HG03442 (cell line): ENCODE measurements at regions not wholly inside any gene's neighbourhood (a gene's known extent, or its start where the extent isn't known, plus 50 kb on each side); places are given as distances from the start of the nearest gene placed in this dataset.

ENCODE experiments used
- ATAC-seq: cut with Tn5 transposase; IDR thresholded peaks from one replicate; pipeline ENCODE4 v1.9.1; 2021; ENCODE audit warnings: mild to moderate bottlenecking, moderate library complexity; ENCODE audit not compliant: unreplicated experiment

DNA sequence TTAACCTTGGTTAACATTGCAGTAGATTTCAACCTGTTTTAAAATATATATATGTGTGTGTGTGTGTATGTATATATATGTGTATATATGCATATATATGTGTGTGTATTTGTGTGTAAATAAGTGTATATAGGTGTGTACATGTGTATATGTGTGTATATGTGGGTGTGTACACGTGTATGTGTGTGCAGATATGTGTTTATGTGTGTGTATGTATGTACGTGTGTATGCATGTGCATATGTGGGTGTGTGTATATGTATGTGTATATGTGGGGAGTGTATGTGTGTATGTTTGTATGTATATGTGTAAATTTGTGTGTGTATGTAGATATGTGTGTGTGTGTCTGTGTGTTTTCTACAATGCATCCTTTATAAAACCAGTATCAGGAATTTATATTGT is 205.5 kb upstream of the FOXF1 start:
- ATAC-seq: no peak

DNA sequence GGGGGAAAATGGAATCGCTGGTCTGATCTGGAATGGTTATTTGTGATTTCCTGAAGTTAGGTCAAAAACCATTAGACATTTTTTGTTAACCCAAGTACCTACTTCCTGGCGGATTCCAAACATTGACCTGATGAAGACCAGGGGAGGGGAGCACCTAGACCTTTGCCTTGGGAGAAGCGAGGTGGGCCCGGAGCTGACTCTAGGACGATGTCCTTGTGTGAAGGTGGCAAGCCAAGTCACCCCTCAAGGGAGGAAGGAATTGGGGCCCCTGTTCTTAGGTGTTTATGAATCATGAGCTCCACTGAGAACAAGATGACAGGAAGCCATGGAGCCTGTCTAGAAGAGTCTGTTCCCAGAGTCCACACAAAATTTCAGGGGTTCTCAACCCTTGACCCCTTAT is 204.9 kb upstream of the FOXF1 start:
- no peak for ATAC-seq

DNA sequence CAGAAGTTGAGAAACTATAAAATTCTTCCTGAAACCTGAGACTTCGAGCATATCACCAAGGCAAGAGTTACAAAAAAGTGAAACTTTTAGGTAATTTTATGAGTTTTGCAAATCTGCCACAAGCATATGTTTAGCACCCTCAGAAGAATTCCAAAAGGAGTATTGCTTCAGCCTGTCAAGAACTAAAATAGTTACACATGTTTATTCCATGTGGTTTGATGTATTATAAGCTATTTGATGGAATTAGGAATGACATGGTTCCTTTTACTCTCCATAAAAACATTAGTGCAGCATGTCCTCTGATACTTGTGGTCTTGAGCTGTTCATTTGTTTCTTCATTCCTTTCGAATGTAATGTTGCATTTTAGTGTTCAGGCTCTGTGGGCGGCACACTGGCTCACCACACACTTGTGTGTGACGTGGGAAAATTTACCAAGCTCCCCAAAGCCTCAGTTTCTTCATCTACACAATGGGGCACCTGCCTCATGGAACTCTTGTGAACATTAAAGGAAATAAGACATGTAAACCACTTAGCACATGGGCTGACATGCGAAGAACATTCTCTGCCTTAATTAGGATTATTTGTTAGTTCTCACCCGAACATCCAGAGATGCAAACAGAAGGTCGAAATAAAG is 204.2 kb upstream of the FOXF1 start:
- no peak for ATAC-seq

DNA sequence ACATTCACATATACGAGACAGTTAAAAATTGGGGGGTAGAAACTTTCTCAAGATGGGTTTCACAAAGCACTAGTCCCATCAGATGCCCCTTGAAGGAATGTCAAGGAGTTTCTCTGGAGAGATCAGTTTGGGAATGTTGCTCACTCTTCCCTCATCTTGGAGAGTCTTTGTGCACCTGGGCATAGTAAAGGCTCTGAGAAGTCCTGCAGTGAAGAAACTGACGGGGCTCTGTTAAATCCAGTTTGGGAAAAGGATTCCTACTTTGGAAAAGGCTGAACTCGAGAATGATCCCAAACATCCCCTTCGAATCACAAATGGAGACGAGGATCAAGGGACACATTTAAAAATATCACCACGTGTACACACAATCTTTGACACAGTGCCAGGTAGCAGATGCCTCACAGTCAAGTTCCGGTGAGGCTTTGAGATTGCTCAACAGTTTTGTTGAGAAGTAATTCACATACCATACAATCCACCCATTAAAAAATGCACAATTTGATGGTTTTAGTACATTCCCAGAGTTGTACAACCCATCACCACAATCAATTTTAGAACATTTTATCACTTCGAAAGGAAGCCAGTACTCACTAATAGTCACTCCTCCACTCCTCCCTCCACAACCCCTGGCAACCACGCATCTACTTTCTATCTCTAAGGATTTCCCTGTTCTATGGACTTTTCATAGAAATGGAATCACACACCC is 203.4 kb upstream of the FOXF1 start:
- no peak for ATAC-seq

DNA sequence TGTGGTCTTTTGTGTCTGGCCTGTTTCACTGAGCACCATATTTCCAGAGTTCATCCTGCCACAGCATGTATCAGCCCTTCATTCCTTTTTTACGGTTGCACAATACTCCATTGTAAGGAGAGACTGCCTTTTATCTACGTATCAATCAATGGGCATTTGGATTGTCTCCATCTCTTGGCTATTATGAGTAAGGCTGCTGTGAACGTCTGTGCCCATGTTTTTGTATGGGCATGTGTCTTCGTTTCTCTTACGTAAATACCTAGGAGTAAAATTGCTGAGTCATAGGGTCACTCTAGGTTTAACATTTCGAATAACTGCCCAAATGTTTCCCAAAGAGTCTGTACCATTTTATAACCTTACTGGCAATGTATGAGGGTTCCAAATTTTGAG is 202.8 kb upstream of the FOXF1 start:
- no peak for ATAC-seq

DNA sequence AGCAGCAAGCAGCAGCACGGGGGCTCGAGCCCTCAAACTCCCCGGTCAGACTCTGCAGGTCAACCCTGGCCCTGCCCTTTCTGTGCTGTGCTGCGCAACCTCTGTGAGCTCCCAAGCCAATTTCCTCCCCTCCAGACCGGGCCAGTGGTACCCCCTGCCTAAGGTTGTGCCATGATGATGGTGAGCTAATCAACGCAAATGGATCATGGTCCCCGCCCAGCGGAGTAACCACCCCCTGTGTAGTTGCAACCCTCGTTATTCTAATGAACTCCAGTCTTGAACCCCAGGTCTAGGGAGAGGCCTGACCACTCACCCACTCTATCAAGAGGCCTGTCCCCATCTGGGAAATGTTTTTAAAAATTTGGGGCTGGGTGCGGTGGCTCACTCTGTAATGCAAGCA is 201.8 kb upstream of the FOXF1 start:
- no peak for ATAC-seq

DNA sequence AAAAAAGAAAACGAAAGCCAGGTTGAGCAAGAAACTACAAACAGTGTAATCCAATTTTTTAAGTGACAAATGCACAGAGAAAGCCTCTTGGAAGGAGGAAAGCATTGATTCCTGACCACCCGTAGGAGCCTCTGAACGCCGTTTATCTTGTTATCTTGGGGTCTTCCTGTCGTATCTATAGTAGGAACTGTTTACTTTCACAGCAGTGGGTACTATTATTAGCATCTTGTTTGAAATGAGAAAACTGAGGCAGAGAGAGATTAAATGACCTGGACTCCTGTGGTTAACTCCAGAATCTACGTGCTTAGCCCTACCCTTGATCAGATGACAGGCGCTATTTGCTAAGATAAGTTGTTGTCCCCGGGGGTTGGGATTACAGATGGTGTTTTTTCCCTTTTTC is 196.7 kb upstream of the FOXF1 start:
- ATAC-seq: no peak

DNA sequence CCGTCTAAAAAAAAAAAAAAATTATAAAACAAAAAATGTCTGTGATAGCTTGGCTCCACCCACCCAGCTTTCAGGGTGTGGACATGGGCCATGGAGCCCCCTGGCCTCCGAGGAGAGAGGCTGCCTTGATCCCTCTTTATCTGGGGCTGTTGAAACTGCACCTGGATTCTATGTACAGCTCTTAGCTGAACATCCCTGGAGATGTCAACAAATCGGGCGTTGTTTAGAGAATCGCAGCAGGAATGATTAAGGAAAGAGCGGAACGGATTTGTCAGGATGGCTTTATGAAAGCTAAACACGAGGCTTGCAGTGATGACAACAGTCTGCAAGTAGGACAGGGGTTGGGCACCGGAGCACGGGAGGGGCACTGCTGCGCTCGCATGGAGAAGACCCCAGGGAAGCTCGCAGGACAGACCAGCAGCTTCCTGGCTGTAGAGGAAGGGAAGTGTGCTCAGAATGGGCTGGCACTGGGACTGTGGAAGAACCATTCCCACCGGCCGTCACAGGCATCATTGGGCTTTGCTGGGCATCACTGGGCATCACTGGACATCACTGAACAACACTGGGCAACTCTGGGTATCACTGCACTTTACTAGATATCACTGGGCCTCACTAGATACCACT is 195.8 kb upstream of the FOXF1 start:
- ATAC-seq: no peak

DNA sequence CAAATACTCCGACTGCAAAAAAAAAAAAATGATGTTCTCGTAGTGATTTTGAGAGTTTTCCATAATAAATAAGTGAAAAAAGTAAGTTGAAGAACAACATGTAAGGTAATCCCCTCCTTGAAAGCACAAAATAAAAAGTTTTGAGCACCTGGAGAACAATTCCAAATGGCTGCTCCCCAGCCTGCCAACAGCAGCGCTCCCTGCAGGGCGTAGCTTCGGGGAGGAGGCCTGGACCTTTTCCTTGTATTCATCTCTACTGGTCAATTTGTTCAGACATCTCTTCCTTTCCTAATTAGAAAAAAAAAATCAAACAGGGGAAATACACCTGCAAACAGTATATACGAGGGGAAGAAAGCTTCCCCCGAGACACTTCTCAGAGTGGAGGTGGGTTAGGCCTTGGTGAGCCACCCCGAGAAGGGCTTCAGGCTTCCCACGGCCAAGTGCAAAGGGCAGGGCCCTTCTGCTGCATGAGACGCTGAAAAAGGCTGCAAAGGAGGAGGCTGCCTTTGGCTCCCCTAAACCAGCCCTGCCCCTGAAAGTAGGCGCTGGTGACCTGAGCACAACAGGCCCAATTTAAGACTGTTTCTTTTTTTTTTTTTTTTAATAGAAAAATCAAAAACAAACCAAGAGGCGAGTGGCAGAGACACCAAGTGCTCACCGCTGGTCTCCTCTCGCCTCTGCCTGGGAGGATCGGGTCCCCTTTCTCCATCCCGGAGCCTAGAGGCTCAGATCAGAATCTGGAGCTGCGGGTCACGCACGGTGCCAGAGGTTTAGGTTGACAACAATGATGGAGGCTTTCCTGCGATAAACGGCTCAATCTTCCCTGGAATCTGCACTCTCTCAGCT is 193.1 kb upstream of the FOXF1 start:
- no peak for ATAC-seq

DNA sequence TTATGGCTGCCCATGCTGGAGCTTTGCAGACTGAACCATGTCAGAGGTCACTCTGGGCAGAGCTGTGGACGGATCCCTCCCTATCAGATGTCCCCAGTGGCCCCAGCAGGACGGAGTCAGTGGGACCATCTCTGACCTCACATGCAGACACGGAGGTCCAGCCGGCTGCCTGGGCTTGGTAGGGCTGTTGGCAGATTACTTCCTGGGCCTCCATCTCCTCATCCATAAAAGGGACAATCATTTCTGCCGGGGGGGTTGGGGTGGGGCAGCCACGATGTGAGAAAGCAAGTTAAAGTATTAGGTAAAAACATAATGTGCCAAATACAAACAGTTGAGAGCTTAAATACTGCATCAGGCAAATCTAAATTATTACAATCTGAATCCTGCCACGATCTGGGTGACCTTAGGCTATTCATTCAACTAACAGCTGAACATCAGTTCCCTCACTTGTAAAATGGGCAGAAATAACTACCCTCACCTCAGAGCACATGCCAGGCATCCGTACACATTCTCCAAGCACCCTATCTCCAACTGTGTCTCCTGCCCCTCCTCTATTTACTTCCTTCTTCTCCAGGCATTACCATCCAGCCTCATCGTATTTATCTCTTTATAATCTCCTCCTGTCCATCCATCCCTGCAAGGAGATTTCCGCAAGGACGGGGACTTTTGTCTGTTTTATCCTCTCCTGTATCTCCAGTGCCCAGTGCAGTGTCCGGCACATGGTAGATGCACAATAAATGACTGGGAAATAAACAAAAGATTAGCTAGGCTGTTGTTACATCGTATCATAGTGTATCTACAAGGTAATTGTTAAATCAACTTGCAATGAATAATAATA is 192.3 kb upstream of the FOXF1 start:
- ATAC-seq: no peak

DNA sequence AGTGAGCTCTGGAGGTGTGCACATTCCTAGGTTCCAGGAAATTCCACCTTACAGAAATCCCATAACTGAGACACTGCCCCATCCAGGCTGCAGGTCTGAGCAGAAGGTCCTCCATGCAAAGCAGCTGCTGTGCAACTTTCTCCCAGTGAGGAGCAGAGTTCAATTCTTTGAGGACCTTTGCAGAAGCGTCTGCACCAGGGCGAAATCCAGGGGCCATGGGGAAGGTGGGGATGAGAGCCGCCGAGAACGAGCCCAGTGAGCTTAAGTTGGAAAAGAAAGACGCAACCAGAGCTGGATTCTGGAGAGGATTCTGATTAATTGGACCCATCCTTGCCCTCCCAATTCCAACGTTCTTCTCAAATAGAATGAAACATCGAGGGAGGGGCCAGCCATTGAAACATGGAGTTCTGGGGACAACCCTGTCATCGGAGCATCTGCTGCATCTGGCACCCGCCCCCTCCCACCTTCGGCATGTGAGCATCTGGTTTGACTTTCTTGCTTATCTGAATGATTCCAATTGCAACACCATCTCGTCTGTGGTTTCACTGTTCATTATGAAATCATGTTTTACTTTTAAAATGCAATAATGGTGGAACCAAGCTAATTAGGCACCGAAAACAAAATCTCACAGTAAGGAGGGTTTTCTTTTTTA is 190.6 kb upstream of the FOXF1 start:
- no peak for ATAC-seq

DNA sequence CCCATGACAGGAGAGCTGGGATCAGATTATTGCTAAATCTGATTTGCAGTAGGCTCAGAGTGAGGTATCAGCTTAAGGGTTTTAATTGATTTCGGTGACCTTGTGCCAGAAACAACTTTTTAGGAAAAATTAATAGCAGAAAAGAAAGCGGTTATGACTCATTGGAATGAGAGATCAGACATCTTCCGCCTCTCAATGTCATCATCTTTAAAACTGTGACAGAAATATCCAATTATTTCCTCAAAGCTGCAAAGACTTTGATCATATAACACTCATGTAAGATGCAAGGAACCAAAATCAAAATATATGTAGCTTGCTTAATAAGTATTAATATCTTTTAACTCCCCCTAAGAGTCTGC is 190.1 kb upstream of the FOXF1 start:
- ATAC-seq: no peak

DNA sequence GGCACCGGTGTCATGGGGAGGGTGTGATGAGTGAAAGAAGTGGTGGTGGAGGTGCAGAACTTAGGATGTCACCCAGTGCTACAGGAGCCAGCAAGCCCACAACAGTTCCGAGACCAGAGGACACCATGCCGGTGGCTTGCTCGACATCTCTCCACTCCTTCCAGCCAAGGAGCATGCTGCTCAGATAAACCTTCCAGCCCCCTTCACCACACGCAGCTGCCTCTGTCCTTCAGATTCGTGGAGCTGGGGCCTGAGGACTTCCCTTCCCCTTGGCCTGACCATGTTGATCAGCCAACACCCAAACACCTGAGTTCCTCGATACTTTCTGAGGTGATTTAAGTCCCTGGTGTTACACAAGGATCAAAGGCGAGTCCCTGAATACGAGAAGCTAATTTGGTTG is 188.8 kb upstream of the FOXF1 start:
- ATAC-seq: no peak

DNA sequence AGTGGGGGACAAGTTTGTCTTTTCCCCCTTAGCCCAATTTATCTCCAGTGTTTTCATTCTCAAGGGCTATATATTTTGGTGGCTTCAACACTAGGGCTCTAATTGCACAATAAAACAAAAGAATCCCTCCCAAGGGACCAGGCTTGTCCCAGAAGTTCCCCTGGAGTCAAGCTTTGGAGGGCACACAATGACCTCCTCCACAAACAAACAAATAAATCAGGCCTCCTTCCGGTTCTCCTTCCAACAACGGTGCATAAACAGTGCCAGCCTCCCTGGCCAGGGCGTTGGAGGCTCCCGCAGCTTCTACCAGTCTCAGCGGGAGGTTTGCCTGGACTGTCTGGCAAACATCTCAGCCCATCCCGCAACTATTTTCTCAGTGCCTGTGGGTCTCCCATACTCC is 188.0 kb upstream of the FOXF1 start:
- no peak for ATAC-seq

DNA sequence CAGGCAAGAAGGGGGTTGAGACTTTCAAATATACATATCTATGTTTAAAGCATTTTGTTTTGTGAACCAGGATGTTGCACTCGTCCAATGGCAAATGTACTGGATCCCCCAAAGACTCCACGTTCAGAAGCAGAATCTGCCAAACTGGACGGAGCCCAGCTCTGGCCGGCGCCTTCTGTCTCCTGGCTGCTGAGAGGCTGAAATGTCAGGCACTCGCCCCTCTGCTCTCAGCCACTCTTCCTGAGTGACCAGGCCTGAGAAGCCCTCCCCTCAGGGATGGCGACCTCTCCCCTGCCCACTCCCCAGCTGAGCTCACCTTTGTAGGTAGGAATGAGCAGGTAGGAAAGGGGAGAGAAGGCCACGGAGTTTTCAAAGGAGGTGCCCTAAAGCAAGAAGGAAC is 187.5 kb upstream of the FOXF1 start:
- no peak for ATAC-seq

DNA sequence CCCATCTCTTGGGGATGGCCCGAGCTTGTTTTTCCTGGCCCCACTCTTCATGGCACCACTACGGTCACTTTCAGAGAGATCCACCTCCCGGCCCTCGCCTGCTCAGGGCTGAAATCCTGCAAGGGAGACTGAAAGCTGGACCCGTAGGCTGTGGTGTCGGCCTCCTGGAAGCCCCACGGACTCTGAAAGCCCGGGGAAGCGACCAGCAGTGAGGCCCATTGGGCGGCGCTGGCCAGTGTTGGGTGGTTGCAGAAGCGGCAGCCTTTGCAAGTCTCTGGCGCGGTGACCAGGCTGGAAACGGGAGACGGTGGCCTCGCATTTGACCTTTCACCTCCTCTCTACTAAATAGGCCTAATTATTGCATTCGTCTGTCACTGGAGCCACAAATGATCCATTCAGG is 186.0 kb upstream of the FOXF1 start:
- no peak for ATAC-seq

DNA sequence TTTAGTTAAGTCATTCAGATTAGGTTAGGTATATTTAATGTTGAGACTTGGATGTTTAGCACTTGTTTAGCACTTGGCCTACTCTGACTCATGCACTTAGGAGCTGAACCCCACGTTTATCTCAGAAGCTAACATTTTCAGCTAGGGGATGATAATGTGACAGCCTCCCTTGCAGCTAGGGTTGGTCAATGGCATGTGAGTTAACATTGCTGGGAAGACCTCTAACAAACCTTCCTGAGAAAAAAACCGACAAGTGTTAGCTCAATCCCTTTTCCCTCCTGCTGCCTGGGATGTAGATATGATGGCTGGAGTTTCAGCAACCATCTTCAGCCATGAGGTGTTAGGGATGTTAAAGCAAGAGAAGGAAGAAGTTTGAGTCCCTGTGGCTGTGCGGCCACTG is 185.0 kb upstream of the FOXF1 start:
- no peak for ATAC-seq

DNA sequence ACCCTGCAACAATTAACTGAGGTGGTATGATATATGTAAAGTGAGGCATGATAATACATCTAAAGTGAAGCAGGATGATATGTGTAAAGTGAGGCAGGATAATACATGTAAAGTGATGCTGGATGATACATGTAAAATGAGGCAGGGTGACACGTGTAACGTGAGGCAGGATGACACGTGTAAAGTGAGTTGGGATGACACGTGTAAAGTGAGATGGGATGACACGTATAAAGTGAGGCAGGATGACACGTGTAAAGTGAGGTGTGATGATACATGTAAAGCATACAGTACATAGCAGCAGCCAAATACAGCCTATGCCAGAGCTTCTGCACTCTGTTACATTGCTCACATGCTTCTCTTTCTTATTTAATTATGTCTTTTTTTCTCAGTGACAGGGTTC is 184.4 kb upstream of the FOXF1 start:
- no peak for ATAC-seq

DNA sequence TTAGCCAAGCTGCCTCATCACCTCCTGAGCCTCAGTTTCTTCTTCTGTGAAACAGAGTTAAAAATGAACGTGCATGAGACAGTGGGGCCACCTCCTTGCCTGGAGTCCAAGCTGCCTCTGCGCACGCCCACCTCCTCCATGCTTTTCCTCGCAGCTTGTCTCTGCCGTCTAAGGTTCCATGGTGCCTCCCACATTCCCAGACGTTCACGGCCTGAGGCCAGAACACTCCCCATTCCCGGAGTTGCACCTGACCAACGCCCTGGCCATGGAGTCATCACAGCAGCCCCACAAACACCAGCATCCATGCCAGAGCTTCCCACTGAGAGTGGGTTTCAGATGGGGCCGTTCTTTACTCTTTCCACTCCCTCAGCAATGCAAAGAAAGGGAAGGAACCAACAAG is 183.0 kb upstream of the FOXF1 start:
- ATAC-seq: no peak

DNA sequence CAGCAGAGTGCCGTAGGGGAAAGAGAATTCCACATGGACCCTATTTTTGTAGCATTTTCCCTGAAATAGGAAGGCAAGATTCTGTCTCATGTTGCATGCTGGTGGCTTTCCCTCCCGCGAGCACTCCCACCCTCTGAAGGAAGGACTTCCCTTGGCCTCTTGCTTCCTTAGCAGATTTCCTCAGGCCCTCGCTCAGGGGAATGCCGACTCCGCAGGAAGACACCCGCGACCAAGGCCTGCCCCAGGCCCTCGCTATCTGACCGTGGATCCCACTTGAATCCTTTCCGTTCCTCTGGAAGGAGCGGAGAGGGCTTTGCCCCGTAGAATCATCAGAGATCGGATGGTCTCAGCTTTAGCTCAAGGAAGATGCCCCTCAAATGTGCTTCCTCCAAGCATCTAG is 179.4 kb upstream of the FOXF1 start:
- no peak for ATAC-seq
